IMR-90 (cell line): ENCODE measurements at regions not wholly inside any gene's neighbourhood (a gene's known extent, or its start where the extent isn't known, plus 50 kb on each side); places are given as distances from the start of the nearest gene placed in this dataset.

Experiments used
- ATAC-seq: fragments of 200-7000 bp; cut with Tn5 transposase; 2 replicates; pipeline ENCODE4 v1.9.1; 2020; ENCODE audit warnings: low read depth, mild to moderate bottlenecking, moderate library complexity
- BruUV-seq: library from RNA; stranded (reverse); fragments of 400-500 nt; replicated peaks from 2 replicates; lab custom pipeline; 2021; lab: Mats Ljungman, UMichigan
- CTCF ChIA-PET: fragments of 300-600 bp; formaldehyde crosslinking; extraction: SDS; loops from one replicate; lab custom pipeline; 2021; ENCODE audit warnings: antibody characterized with exemption; lab: Yijun Ruan, JAX
- POLR2A ChIA-PET: fragments of 300-600 bp; sonication (Branson Sonifier 250); formaldehyde crosslinking; loops from one replicate; lab custom pipeline; 2022; ENCODE audit warnings: antibody characterized with exemption; ENCODE audit not compliant: unreplicated experiment; lab: Charles Lee
- DNase-seq: peaks from one replicate; pipeline ENCODE4 v3.0.0; 2013
- H2AFZ ChIP-seq: replicated peaks from 2 replicates; pipeline ENCODE3; 2013; ENCODE audit warnings: low read length, mild to moderate bottlenecking; ENCODE audit not compliant: poor library complexity
- H2AK5ac ChIP-seq: 2 replicates; pipeline ENCODE4 v1.6.1; 2013; ENCODE audit warnings: low read depth, low read length, inconsistent platforms
- H2AK9ac ChIP-seq: replicated peaks from 2 replicates; pipeline ENCODE3; 2013; ENCODE audit warnings: mild to moderate bottlenecking, low read depth, low read length, moderate library complexity; ENCODE audit not compliant: poor library complexity
- H2BK120ac ChIP-seq: 2 replicates; pipeline ENCODE4 v1.6.1; 2013; ENCODE audit warnings: low read depth, low read length, inconsistent platforms
- H2BK15ac ChIP-seq: 3 replicates; pipeline ENCODE4 v1.6.1; 2013; ENCODE audit warnings: low read depth, low read length, inconsistent platforms
- H2BK20ac ChIP-seq: 2 replicates; pipeline ENCODE4 v1.6.1; 2013; ENCODE audit warnings: low read depth, mild to moderate bottlenecking, inconsistent platforms, low read length, moderate library complexity
- H2BK5ac ChIP-seq: 2 replicates; pipeline ENCODE4 v1.6.1; 2013; ENCODE audit warnings: mild to moderate bottlenecking, low read depth, low read length, inconsistent platforms; ENCODE audit not compliant: poor library complexity, severe bottlenecking
- H3K14ac ChIP-seq: replicated peaks from 2 replicates; pipeline ENCODE4 v1.6.1; 2013; ENCODE audit warnings: low read depth, low read length, inconsistent platforms
- H3K18ac ChIP-seq: 2 replicates; pipeline ENCODE4 v1.6.1; 2013; ENCODE audit warnings: low read depth, low read length, control low read depth
- H3K23ac ChIP-seq: 2 replicates; pipeline ENCODE4 v1.6.1; 2013; ENCODE audit warnings: low read depth, low read length, inconsistent platforms
- H3K27ac ChIP-seq: 2 replicates; pipeline ENCODE4 v1.5.1; 2013; ENCODE audit warnings: mild to moderate bottlenecking, control low read depth, low read length; ENCODE audit not compliant: insufficient read depth
- H3K27me3 ChIP-seq: 2 replicates; pipeline ENCODE4 v1.6.1; 2013; ENCODE audit warnings: low read length; ENCODE audit not compliant: control insufficient read depth, insufficient read depth
- H3K36me3 ChIP-seq: 2 replicates; pipeline ENCODE4 v1.6.1; 2013; ENCODE audit warnings: low read length, mixed read lengths; ENCODE audit not compliant: control insufficient read depth, insufficient read depth
- H3K4ac ChIP-seq: 2 replicates; pipeline ENCODE4 v1.6.1; 2013; ENCODE audit warnings: low read depth, low read length, inconsistent platforms
- H3K4me1 ChIP-seq: 2 replicates; pipeline ENCODE4 v1.6.1; 2013; ENCODE audit warnings: low read length, mixed read lengths; ENCODE audit not compliant: control insufficient read depth, insufficient read depth
- H3K4me2 ChIP-seq: 2 replicates; pipeline ENCODE4 v1.6.1; 2013; ENCODE audit warnings: low read depth, mild to moderate bottlenecking, control low read depth, low read length, moderate library complexity
- H3K4me3 ChIP-seq: 2 replicates; pipeline ENCODE4 v1.5.1; 2013; ENCODE audit warnings: low read depth, mild to moderate bottlenecking, control low read depth, low read length, moderate library complexity; ENCODE audit not compliant: insufficient read depth
- H3K56ac ChIP-seq: 2 replicates; pipeline ENCODE4 v1.6.1; 2013; ENCODE audit warnings: low read length, inconsistent platforms; ENCODE audit not compliant: insufficient read depth; ENCODE audit errors: extremely low read depth
- H3K79me1 ChIP-seq, 2 experiments: 2 replicates each; pipeline ENCODE4 v1.6.1; 2013; ENCODE audit warnings: low read length in 2 of 2, inconsistent platforms in 1 of 2, low read depth in 1 of 2
- H3K9ac ChIP-seq: 2 replicates; pipeline ENCODE4 v1.6.1; 2013; ENCODE audit warnings: low read depth, low read length, control low read depth
- H3K9me1 ChIP-seq: 2 replicates; pipeline ENCODE4 v1.6.1; 2013; ENCODE audit warnings: low read length, inconsistent platforms; ENCODE audit not compliant: insufficient read depth
- H3K9me3 ChIP-seq: 2 replicates; pipeline ENCODE4 v1.6.1; 2013; ENCODE audit warnings: low read length; ENCODE audit not compliant: control insufficient read depth, insufficient read depth
- H4K20me1 ChIP-seq: 2 replicates; pipeline ENCODE4 v1.6.1; 2013; ENCODE audit warnings: low read length, inconsistent platforms; ENCODE audit not compliant: insufficient read depth
- H4K5ac ChIP-seq: 2 replicates; pipeline ENCODE4 v1.6.1; 2013; ENCODE audit warnings: mild to moderate bottlenecking, low read depth, low read length, control low read depth
- H4K8ac ChIP-seq, 2 experiments: 2 replicates each; pipeline ENCODE4 v1.6.1; 2013; ENCODE audit warnings: low read depth in 2 of 2, low read length in 2 of 2, control low read depth in 1 of 2, inconsistent platforms in 1 of 2
- H4K91ac ChIP-seq: 2 replicates; pipeline ENCODE4 v1.6.1; 2013; ENCODE audit warnings: low read depth, low read length, inconsistent platforms; ENCODE audit not compliant: insufficient read depth
- BHLHE40 ChIP-seq: fragments of 150-350 bp; IDR thresholded peaks from 2 replicates; pipeline ENCODE4 v1.6.1; 2016; ENCODE audit warnings: mild to moderate bottlenecking, low read depth, low read length
- NFE2L2 ChIP-seq: fragments of 150-350 bp; IDR thresholded peaks from 2 replicates; pipeline ENCODE4 v1.6.1; 2016; ENCODE audit warnings: low read depth, mild to moderate bottlenecking, low read length
- RFX5 ChIP-seq: IDR thresholded peaks from 2 replicates; pipeline ENCODE4 v1.8.0; 2012; ENCODE audit warnings: low read depth, mild to moderate bottlenecking, low read length, moderate library complexity
- WGBS, 2 experiments: methylation state at CpG; one replicate each; pipeline versions ENCODE4 v1.1.5 to v1.1.7; 2013; ENCODE audit warnings: missing lambda C conversion rate in 2 of 2; ENCODE audit not compliant: insufficient read length in 1 of 2; ENCODE audit errors: extremely low coverage in 2 of 2; 5-methylcytosine and 5-hydroxymethylcytosine counted together
- dilution Hi-C: fragments of 300-500 bp; cut with HindIII; formaldehyde crosslinking; loops from one replicate; pipeline ENCODE4 v1.14.3; 2018; ENCODE audit warnings: low sequenced_read_pairs; ENCODE audit not compliant: unreplicated experiment
- in situ Hi-C: fragments of 300-500 bp; cut with MboI; formaldehyde crosslinking; loops from 3 replicates; pipeline ENCODE4 v1.14.3; 2019; ENCODE audit warnings: low sequenced_read_pairs, inconsistent platforms, mixed read lengths
- intact Hi-C: fragments of 100-400 bp; cut with micrococcal nuclease; formaldehyde crosslinking; loops from 2 replicates; pipeline ENCODE4 v1.10.0; 2022
- TF ChIP-seq, protein P1 (sequence below): fragments of 150-350 bp; IDR thresholded peaks from 2 replicates; pipeline ENCODE4 v1.6.1; 2016; ENCODE audit warnings: low read depth, mild to moderate bottlenecking, low read length, moderate library complexity, borderline replicate concordance

DNA sequence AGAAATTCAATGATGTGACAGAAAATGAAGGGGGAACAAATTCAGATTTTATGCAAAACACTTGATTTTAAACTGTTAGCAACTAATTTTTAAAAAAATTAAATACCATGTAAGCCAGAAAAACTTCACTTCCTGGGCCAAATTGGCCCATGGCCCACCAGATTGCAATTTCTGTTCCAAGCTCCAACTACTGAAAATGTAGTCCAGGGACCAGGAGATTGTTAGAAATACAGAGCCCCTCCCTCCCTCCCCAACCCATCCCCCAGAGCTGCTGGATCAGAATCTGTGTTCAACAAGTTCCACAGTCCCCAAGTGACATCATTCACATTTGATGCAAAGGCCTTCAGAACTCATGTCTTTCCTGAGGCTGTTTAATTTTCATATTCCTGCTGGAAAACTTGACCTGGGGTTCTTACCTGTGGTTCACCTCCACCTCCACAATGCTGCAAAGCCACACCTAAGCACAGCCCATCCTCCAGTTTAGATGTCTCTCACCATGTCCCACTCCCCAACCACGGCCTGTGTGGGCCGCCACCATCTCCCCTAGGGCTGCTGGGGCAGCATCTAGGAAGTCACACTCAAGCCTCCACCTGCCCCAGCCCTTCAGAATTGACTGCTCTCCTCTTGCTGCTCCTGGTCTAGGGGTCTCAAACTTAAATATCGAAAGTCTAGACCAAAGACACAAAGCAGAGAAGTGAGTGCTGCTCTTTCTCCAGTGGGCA is 482.0 kb downstream of the UQCRFS1 start:
- Histone ChIP-seq H3K23ac (no peak overlapping the region), H2AK5ac (no peak overlapping the region), H4K20me1 (no peaks in the 10 kb centered on the region), H3K56ac (no peak overlapping the region), H3K27ac (no peak overlapping the region), H3K18ac (no peak overlapping the region), H4K8ac (no peak overlapping the region), H3K4me2 (no peak overlapping the region), H3K79me1 (no peaks in the 10 kb centered on the region), H2BK5ac (no peak overlapping the region), H3K14ac (no peak overlapping the region), H4K91ac (no peak overlapping the region), H2AK9ac (no peak overlapping the region), H2AFZ (no peak overlapping the region), H3K9me3 (0 out of 2 replicates have a peak, but pooled peaks cover 2% of the 10 kb centered on the region), H3K4me1 (no peaks in the 10 kb centered on the region), H3K9ac (no peak overlapping the region), H2BK20ac (no peak overlapping the region), H3K4ac (no peak overlapping the region), H3K9me1 (no peaks in the 10 kb centered on the region), H3K36me3 (no peaks in the 10 kb centered on the region), H4K5ac (no peak overlapping the region), H2BK15ac (no peak overlapping the region), H2BK120ac (no peak overlapping the region), H3K27me3 (peaks cover 3% of the 10 kb centered on the region; the same call in 1 of the 2 replicates), H3K4me3 (no peak overlapping the region)
- dilution Hi-C loops (no loop called here), in situ Hi-C loops (loop anchor here (10.0 to 25.0 kb wide), 3 partner anchors 154 to 531 kb away; no protein-coding TSS in a partner anchor), intact Hi-C loops (no loop called here)
- DNase-seq (no peak), ATAC-seq (no peak)
- WGBS, 2 experiments: no CpG with 5 or more reads among the region's 3 CpGs
- CTCF ChIA-PET: no interaction called here
- TF ChIP-seq RFX5: no peak
- TF ChIP-seq, protein P1, sequence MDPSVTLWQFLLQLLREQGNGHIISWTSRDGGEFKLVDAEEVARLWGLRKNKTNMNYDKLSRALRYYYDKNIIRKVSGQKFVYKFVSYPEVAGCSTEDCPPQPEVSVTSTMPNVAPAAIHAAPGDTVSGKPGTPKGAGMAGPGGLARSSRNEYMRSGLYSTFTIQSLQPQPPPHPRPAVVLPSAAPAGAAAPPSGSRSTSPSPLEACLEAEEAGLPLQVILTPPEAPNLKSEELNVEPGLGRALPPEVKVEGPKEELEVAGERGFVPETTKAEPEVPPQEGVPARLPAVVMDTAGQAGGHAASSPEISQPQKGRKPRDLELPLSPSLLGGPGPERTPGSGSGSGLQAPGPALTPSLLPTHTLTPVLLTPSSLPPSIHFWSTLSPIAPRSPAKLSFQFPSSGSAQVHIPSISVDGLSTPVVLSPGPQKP: no peak
- no peak for TF ChIP-seq BHLHE40
- no peak for TF ChIP-seq NFE2L2
- POLR2A ChIA-PET: no interaction called here
- BruUV-seq: no TSS peak
